Suprapubic skin (tissue), 4 donors: ENCODE measurements at regions not wholly inside any gene's neighbourhood (a gene's known extent, or its start where the extent isn't known, plus 50 kb on each side); places are given as distances from the start of the nearest gene placed in this dataset.

Experiments
- EP300 ChIP-seq: sonication (generic); formaldehyde crosslinking; IDR thresholded peaks from one replicate; pipeline ENCODE4 v1.6.1; 2017; ENCODE audit warnings: antibody characterized with exemption
- POLR2AphosphoS5 ChIP-seq, 3 donors: sonication (generic); formaldehyde crosslinking; IDR thresholded peaks; one replicate each; pipeline ENCODE4 v1.6.1; 2017; ENCODE audit warnings: antibody characterized with exemption in 3 of 3

- TF ChIP-seq EP300 (no peak), POLR2AphosphoS5 (IDR thresholded peaks at IDR 0.05) (no peak)
Observed at GRCh38 chr6:8655670-8656454, 220.5 kb upstream of the SLC35B3 start.
